GM19395 (cell line): ENCODE measurements at regions not wholly inside any gene's neighbourhood (a gene's known extent, or its start where the extent isn't known, plus 50 kb on each side); places are given as distances from the start of the nearest gene placed in this dataset.
"Not testable (repeated sequence)": the region's sequence is repeated elsewhere in the genome, so short reads cannot be mapped to it uniquely, and the experiment has no call there.

Source experiments
- ATAC-seq: cut with Tn5 transposase; IDR thresholded peaks from one replicate; pipeline ENCODE4 v1.9.1; 2021; ENCODE audit warnings: mild to moderate bottlenecking, moderate library complexity; ENCODE audit not compliant: unreplicated experiment

GRCh38 chr7:32658034-32658433 is 162.7 kb downstream of the AVL9 start:
- peak; percentile 67 for ATAC-seq

DNA sequence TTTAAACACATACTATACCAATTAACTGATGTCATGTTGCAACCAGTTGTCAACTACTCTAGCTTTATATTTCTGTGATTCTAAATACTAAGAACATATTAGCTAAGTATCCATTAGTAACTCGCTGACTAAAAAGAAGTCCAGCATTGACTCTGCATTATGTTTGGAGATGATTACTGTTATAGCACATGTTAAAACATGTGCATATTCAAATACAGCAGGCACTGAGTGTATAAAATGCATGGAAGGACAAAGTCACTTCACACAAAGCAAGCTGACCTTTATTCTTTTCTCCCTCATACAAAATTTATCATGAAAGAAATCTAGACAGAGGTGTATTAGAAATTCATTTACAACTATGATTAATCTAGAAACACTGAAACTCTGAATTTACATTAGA is 159.3 kb downstream of the AVL9 start:
- not testable (repeated sequence) for ATAC-seq

DNA sequence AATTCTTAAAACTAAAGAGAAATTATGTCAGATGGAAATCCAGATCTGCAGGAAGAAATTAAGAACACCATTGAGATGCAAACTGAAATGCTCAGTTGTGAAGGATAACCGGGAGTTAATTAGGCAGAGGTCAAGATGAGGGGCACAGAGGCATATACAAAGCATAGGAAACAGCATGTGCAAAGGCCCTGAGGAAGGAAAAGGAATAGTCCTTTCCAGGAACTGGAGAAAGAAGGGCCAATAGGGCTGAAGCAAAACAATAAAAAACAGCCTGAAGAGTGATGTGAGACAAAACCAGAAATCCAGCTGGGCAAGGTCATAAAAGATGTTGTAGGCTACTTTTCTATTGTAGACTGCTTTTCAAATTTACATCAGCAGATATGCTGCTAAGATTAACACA is 155.1 kb downstream of the AVL9 start:
- ATAC-seq = not testable (repeated sequence)

- no peak for ATAC-seq
These were observed 153.3 kb downstream of the AVL9 start for GRCh38 chr7:32648408-32649156.

DNA sequence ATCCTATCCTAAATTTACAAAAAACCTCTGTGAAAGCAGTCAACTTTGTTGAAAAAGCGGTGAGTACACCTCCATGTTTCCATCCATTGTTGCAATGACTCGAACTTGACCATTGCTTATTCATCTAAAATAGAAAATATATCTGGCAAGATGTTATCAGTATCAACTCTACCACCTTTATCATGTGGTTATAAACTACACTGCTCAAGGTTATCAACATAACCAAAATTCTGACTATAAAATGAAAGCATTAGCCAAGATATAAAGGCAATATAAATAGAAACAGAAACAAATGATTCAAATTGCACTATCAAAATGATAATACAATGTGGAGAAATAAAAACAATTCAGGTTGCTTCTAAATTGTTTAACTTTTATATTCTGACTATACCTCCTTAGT is 150.0 kb downstream of the AVL9 start:
- not testable (repeated sequence) for ATAC-seq

- ATAC-seq = no peak
These were observed 147.9 kb downstream of the AVL9 start for GRCh38 chr7:32643194-32643593.

GRCh38 chr7:32639122-32639521 is 143.8 kb downstream of the AVL9 start:
- ATAC-seq = peak; percentile 51

DNA sequence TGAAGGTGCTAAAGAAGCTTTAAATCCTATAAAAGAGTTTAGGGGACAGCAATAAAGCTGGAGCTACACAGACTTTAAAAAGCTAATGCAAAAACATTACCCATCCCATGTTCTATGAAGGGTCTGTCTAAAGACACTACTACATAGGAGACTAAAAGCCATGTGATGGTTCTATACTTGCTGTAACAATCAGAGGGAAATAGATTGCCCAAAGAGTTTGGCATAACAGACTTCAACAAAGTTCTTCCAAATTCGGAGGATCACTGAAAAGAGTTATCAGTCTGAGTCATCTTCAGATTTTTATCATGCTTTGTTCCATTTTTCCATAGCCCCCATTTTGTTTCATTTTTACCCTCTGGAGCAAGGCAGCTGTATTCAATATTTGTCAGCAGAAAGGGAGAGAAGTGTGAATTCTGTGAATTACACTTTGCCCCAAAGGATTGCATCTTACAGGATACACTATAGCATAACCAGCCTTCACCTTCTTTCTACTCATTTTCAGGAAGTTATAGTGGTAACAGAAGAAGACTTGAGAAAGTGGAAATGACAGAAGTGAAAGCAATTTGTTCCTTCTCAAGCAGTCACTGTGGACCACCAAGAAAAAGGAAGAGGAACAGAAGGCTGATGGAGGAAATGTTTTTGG is 143.3 kb downstream of the AVL9 start:
- ATAC-seq = peak; percentile 96
